DMS53 (cell line): ENCODE measurements at regions not wholly inside any gene's neighbourhood (a gene's known extent, or its start where the extent isn't known, plus 50 kb on each side); places are given as distances from the start of the nearest gene placed in this dataset.

Source experiments
- DNase-seq: peaks from one replicate; lab custom pipeline; 2025; lab: John Stamatoyannopoulos, UW

DNA sequence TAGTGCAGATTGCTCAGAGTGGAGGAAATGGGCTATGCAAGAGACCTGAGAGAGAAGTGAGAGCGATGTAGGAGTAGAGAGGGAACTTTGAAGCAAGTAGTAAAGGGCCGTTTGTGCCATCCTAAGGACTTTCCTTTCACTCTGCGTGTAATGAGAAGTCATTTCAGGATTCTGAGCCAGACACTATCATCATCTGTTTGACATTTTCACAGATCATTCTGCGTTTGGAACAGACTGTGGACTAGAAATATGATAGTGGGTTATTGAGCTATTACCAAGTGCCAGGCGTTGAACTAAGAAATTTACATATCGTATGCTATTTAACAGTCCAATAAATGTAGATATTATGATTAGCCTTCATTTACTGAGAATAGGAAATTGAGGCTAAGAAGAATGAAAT, 150.0 kb upstream of the ROBO2 start:
- no peak for DNase-seq

DNA sequence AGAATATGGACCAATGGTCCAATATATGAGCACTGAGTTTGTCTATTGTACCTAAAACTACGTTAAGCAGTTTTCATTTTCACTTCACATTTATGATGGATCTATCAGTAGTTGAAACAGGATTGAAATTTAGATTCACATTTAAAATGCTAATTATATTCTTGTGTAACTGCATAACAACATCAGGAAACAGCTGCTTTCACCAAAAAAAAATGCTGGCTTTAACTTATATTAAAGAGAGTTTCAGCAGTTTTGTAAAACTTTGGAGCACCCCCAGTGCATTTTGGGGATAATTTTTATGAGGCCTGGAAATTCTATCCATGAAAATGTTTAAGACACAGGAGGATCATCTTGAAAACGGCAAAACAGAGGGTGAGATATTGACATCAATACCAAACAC, 142.8 kb upstream of the ROBO2 start:
- no peak for DNase-seq

DNA sequence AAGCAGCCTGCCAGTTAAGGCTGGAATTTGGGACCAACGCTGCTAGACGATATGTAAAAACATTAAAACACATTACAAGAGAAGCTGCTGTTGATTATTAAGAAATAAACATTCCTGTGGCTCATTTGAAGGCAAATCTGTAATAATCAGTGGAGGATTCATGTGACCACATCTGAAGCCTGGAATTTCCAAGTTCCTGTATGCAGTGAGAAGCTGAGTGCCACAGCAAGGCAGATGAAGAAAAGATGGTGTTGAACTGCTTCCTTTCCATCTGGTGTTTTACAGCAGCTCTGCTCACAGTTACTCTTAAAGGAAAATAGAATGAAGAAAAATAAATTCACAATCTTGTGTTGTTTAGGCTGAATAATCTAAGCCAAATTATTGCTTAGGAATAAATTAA, 139.3 kb upstream of the ROBO2 start:
- no peak for DNase-seq

DNA sequence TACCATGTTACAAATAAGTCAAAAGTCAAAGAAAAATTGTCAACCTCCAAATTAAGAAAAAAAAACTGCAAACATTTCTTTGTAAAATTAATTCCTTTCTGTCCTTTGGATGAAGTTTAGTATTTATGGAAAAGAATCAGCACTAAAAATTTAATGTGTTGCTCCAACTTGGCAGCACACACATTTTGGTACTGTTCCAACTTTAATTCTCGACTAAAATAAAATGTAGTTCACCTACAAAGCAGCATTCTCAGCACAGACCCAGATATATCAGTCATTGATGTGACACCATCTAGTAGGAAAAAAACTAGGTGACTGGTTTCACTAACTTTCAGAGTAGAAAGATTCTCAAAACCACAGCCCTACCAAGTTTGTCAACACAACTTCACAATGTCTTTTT, 131.7 kb upstream of the ROBO2 start:
- no peak for DNase-seq

DNA sequence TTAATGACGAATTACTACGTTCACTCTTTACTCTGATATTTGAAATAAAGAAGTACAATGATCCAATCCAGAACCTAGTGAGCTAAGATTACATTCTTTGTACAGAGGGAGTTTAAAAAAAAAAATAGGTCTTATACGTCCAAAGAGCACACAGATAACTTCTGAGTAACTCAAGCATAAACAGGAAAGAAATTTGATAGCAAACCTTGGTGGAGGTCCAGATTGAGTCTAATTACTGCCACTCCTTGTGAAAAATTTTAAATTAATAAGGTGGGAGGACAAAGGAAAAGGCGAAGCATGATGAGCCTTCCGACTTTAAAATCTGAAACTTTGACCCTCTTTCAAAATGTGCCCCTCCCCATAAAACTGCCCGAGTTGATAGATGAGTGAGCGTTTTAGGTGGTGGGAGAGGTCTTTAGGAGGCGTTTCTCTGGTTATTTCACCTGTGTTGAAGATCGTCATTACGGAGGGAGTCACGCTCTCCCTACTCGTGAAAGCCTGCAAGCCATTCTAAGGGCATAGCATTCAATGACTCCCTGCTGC, 127.0 kb upstream of the ROBO2 start:
- DNase-seq = no peak

DNA sequence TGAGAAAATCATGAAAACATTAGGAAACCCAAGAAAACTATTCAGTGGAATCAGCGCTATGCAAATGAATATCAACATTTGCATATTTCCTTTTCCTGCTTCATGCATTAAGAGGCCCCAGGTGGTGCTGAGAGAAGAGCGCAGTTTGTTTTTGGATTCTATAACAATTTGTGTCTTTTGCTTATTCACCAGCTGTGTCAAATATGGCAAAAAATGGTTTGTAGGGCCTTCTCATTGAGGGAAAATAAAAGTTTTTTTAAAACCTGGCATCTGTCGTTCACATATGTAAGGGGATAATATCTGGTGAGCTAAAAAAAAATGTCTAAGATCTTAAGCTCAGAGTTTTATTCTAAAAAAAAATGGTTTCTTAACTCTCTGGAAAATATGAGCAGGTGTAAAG, 122.5 kb upstream of the ROBO2 start:
- no peak for DNase-seq

DNA sequence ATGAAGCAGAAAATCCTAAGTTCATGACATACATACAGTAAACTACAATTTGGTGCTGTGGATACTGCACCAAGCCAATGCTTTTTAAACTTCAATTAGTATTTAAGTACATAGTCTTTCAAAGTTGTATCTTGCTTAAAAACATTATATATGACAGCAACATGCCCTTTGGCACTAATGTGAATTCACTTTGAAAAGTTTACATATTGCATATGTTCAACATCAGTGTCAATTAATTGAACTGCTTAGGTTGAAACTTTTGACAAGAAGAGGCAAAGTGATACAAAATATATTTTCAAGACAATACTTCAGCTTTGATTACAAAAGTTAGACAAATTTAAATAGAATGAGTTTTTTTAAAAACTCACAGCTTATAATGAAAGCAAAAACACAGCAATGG, 119.4 kb upstream of the ROBO2 start:
- no peak for DNase-seq

DNA sequence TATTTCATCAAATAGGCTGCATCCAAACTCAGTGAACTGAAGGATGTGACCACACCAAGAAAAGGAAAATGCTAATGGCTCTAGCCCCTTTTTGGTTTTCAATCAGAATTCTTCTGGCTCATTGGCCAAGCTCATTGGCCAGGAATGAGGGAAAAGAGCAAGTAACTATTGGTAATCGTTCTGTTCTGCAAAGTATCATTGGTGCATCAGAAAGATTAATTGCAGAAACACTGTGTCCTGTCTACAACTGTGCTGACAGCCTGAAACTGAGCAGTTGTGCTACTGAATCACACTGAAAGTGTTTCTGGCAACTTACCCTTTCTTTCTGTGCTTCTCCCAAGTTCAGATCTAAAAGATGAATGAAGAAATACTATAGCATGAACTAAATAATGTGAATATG, 116.4 kb upstream of the ROBO2 start:
- no peak for DNase-seq

DNA sequence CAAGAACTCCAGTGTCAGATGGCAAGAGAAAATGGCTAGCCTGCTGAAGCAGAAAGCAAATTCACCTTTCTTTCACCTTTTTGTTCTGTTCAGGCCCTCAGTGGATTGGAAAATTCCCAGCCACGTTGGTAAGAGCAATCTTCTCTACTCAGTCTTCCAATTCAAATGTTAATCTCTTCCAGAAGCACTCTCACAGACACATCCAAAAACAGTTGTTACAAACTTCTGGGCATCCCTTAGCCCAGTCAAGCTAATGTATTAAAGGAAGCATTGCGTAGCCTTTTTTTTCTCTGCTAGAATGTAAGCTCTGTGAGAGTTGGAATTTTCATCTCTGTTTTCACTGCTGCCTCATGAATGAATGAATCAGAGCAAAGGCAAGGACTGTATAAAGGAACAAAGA, 109.2 kb upstream of the ROBO2 start:
- no peak for DNase-seq

DNA sequence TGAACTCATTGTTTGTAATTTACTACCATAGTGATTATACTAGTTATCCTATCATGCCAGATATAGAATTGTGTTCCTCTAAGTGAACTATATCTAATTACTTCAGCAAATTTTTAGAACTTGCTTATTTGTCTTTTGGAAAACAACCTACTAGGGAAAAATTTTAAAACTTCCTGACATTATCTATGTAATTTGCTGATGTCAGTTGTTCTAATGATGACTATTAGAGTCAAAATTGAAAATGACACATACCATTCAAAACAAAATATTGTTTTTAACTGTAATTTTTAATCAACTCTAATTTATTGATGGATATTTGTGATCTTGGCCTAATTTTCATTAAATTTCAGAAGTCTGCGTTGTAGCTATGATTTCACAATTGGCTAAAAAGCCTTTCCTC, 106.7 kb upstream of the ROBO2 start:
- DNase-seq = no peak

DNA sequence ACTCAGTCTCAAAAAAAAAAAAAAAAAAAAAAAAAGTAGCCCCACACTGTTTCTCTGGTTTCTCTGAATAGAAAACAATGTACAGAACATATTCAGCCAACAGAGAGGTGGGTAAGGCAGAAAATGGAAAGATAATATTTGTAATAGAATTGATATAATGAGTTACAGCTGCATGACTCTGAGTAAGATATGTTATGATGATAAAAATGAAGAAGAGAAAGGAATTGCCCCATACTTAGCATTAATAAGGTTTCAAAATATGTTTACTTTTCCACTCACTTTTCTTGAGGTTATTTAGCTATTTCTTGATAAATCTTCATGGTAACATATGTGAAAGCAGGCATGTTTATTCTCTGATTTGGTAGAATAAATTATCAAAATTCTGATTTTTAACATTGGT, 100.9 kb upstream of the ROBO2 start:
- no peak for DNase-seq

DNA sequence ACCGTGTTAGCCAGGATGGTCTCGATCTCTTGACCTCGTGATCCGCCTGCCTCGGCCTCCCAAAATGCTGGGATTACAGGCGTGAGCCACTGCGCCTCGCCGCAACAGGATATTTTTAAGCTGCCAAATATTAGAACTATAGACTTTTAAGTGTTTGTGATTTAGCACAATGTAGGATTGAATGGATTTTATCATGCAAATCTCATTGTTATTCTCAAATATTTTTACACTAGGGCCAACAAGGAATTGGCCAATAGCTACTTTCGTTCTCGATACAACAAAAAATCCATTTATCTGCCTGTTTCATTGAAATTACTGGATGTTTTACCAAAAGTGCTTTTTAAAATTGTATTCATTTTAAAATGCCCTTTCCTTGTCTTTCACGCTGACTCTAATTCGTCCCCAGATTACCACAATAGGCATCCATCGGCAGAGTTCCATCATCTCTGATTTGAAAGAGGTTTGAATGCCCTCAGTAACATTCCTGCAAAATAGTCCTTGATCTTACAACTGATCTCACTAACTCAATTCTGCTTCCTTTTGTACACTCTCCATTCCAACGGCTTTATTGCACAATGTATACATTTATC, 99.6 kb upstream of the ROBO2 start:
- no peak for DNase-seq

DNA sequence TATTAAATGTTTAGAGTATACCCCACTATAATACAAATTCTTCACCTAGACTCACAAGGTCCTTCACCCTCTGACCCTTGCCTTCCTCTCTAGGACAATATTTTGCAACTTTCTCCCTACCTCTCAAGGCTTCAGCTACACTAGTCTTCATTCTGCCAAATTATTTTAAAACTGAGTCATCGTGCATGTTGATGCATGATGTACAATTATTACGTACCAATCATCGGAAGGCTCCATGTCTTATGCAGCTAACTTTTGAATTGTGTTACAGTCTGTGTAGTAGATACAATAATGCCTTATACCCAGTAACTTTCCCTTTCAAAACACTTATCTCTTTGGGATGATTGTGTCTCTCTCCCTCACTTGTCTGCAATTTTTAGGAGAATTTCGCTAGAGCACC, 98.5 kb upstream of the ROBO2 start:
- no peak for DNase-seq

DNA sequence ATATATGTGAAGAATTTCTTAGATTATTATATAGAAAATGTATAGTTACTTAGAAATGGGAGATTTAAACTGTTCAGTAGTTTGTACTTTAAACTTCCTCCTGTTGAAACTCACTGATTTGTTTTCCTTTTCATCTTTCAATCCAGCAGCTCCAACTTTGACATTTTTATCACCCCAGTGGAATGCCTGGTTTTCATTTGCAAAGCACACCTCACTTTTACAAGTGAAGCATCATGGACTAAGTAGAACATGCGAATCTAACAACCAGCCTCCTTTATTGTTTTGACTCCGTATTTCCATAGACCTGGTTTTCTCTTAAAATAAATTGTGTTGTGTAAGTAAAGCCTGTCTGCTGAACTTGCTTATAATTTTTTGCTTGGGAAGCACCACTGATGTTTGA, 97.8 kb upstream of the ROBO2 start:
- no peak for DNase-seq

DNA sequence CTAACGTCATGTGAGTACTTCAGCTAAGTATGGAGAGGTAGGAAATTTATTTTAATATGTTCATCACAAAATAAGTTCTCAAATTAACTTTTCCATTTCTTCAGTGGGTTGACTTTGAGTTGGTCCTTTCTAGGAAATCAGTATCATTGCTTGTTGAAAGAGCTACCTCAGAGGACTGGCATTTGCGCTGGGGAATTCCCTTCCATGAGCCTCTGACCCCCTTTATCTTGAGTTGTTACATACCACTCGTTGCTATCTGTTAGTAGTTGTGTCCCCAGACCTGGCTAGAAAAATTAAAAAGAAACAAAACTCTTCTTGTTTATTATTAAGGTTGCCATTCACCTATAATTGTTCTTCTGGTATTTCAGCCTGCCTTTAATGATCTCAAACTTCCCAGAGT, 96.8 kb upstream of the ROBO2 start:
- DNase-seq = no peak

DNA sequence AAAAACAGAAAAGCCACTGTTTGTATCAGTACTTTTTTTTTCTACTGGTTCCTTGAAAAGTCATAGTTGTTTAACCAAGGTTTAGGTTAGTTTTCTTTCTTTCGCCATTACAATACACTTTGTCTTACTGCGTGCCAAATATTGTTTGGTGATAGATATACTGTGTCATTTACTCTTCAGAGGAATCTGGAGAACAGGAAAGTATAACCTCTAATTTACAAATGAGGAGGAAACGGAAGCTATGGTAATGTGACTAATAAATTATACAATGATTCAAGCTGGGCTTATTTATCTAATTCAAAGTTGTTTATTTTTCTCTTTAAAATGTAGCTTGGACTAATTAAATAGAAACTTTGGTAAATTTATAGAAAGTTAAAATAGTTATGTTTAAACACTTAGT, 96.2 kb upstream of the ROBO2 start:
- DNase-seq = no peak

DNA sequence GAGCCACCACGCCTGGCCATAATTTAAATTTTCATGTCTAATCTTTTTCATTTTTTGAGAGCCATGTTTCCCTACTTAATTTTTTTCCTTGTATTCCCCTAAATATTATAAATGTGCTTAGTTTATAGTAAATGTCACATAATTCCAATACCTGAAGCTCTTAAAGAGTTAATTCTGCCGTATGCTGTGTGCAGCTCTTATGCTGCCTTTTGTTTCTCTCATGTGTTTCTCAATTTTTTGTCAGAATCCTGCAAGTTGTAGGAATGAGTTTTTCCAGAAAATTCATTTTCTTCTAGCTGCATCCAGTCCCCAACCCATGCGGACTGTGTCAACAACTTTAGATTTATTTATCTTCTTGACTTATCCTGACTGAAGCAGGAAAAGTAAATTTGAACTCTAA, 90.9 kb upstream of the ROBO2 start:
- no peak for DNase-seq

DNA sequence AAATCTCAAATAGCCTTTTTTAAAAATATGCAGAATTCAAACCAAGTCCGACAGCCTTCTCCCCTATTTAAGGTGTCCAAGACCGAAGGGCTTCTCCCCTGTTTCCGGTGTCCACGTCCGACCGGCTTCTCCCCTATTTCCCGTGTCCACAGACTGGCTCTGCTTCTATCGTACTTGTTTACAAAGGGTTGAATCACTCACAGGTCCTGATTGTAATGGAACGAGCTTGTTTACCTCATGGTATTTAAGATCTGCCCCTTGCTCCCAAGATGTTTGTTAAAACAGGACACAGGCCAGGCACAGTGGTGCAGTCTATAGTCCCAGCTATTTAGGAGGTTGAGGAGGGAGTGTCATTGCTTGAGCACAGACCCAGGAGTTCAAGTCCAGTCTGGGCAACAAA, 90.4 kb upstream of the ROBO2 start:
- no peak for DNase-seq

DNA sequence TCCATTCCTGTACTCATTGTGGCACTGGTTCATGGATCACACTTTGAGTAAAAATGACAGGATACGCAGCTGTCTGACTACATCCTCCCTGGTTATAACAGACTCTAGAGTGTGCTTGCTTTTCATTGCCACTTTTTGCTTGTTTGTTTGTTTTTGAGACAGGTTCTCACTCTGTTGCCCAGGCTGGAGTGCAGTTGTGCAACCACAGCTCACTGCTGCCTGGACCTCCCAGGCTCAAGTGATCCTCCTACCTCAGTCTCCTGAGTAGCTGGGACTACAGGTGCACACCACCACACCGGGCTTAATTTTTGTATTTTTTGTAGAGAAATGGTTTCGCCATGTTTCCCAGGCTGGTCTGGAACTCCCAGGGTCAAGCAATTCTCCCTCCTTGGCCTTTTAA, 89.3 kb upstream of the ROBO2 start:
- DNase-seq = peak; percentile 2

DNA sequence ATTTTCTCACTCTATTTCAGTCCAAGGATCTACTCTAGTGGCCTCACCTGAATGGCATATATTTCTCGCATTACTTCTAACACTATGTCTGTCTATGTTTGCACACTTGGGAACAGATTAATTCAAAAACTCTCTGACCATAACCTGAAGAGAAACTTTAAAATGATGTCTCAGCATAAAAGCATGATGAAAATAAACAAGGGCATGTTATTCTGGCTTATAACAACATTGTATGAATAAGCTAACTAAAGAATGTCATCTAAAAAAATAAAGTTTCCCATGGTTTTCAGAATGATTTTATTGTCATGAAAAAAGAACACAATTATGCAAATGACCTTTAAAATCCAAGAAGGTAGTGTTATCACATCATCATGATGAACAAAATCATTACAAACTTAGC, 85.5 kb upstream of the ROBO2 start:
- no peak for DNase-seq

DNA sequence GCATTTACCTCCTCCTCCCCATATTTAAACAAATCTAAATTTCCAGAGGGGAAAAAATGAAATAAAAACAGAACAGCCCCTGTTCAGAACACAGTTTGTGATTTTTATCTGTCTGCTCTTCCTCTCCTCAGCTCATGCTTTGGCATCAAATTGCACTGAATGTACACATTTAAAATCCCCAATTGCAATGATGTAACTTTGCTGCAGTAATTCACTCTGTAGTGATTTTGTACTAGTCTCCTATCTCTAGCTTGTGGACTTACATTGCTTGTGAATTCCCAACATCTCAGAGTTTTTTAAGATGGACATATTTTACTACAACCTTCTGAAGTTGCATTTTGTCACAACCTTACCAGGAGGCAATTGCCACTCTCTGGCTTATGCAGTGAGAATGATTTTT, 81.6 kb upstream of the ROBO2 start:
- DNase-seq = no peak

DNA sequence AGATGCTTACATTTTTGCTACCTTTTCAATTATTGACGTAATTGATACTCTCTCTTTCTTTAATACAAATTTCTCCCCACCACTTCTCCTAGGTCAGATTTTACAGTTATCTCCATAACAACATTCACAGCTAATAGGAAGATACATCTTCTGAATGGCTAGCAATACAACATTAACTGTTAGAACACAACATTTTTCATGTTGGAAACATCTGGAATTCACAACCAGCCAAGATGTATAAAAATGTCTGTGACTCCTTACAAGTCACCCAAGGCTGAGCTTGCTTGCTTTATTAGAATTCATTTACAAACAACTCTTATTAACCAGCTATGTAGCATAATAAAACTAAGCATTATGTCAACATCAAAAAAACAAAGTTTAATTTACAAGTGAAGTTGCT, 81.0 kb upstream of the ROBO2 start:
- DNase-seq = no peak

DNA sequence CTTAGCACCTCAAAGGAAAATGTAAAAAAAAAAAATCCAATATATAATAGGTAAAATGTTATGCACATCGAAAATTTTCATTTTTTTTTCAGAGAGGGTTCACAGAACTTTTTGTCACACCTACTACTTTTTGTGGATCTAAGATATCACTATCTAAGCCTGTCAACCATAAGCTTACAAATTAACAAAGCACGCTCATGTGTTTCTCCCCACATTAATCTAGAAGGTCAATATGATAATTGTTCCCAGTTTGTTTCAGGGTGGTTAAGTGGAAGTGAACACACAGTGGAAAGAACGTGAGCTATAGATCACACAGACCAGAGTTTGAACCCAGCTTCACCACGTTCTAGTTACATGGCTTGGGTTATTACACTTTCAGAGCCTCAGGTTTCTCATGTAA, 78.6 kb upstream of the ROBO2 start:
- DNase-seq = no peak

DNA sequence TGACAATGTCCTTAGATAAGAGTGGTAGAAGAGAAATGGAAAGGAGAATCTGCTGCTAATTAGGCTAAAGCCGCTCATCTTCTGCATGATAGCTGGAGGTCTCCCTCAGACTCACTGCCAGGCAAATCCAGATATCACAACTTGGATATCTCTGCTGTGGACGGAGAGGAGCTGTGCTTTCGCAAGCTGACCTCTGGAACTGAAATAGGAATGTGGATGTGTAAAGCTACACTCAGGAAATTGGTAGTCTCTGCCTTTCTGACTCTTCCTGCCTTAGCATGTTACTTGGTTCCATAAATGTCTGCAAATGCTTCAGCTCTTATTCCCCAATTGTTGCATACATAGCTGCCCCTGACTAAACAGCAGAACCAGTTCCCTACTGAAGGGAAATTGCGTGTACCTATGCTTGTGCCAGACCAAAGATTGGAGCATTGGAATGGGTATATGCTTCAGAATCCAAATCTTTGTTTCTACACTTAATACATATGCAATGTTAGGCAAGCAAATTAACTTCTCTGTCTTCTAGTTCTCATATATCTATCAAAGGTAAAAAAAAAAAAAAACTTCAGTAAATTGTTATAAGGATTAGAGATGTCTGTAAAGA, 74.7 kb upstream of the ROBO2 start:
- no peak for DNase-seq
